EH (cell line): ENCODE measurements at regions not wholly inside any gene's neighbourhood (a gene's known extent, or its start where the extent isn't known, plus 50 kb on each side); places are given as distances from the start of the nearest gene placed in this dataset.

Experiments used
- DNase-seq: peaks from one replicate; pipeline ENCODE4 v3.0.0-alpha.2; 2015; ENCODE audit warnings: low read depth

DNA sequence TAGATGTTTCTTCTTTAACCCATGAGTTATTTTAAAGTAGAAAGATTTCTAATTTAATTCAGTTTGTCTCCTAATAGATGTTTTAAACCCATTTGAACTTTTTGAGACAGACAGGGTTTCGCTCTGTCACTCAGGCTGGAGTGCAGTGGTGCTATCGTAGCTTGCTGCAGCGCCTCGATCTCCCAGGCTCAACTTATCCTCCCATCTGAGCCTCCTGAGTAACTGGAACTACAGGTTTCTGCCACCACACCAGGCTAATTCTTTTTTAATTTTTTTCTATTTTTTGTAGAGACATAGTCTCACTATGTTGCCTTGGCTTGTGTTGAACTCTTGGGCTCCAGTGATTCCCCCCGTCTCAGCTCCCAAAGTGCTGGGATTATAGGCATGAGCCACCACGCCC, 53.0 kb upstream of the RAB18 start:
- no peak for DNase-seq

DNA sequence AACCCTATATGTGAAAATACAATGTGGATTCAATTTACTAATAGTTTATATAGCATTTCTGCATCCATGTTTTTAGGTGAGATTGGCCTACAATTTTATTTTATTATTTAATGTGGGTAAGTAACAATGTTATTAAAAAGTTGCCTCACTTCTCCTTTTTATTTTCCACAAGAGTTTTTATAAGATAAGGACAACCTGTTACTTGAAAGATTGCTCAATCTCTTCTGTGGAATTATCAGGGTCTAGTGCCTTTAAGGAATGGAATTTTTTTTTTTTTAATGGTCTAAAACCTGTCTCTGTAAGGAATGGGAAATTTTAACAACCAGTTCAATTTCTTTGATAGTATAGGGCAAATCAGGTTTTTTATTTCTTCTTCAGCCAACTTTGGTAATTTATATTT, 53.9 kb upstream of the RAB18 start:
- no peak for DNase-seq

DNA sequence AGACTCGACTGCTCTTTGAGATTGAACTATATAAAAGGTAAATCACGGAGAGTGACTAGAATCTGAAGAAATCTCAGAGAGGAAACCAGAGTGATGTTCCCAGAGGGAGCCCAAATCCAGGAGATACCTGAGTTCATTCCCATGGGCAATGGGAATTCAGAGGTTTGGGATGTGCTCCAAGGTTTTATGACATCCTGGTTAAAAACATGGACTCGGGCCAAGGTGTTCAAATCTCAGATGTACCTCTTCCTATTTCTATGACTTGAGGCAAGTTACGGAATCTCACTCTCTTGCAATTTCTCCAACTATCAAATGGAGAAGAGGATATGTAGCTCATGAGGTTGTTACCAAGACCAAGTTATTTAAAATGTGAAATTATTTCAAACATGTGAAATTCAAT, 54.5 kb upstream of the RAB18 start:
- no peak for DNase-seq

DNA sequence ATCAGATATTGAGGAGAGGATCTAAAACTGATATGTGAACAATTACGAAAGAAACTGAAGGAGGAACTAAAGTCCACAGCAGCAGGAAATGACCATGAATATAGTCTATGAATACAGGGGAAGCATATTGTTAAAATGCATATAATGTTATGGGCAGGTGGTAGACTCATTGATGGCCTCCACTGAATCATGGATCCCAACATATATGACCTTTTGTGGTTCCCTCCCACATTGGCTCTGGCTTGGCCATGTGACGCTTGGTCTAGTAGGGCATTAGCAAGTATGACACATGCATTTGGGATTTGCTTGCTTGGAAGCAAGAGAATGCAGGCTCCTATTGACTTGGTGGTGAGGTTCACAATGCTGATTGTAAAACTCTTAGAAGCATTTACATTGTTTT, 55.2 kb upstream of the RAB18 start:
- peak; percentile 67 for DNase-seq

DNA sequence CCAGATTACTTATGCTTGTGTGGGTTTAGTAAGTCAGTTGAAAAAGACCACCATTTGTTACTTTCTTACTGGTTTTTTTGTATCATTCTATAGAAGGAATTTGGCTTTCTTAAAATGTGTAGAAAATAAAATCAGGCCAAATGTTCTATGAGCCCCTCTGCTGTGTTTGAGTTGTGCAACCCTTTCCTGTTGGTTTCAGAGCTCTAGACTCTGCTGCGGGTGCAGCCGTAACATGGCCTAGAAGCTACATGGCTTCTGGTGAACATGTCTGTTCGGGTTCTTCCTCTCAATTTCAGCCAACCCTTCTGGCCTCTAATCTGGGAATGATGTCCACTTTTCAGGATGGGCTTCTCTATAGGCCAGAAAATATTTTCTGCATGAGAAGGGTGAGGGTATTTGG, 56.6 kb upstream of the RAB18 start:
- no peak for DNase-seq

DNA sequence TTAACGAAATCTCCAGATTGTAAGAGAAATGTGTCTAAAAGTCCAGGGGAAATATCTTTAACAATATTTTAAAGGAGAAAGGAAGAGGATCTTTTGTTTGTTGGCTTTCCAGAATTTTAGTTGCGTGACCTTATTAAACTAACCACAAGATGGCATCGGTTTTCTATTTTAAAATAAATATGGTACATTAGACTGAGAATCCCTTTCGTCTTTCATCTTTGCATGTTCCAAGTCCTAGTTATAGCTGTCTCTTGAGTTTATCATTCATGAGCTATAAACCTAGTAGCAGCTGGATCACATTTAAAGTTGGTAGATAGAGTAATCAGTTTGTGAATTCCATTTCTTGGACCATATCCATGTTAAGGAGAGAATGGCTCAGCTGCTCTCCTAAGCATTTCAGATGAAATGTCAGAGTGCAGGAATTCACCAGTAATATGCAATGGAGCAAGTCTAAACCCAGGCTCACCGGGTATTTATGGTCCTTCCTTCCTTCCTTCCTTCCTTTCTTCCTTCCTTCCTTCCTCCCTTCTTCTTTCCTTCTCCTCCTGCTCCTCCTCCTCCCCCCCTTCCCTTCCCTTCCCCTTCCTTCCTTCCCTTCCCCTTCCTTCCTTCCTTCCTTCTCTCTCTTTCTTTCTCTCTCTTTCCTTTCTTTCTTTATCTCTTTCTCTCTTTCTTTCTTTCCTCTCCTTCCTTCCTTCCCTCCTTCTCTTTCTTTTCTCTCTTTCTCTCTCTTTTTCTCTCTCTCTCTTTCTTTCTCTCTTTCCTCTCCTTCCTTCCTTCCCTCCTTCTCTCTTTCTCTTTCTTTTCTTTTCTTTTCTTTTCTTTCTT, 57.8 kb upstream of the RAB18 start:
- DNase-seq = peak; percentile 58

DNA sequence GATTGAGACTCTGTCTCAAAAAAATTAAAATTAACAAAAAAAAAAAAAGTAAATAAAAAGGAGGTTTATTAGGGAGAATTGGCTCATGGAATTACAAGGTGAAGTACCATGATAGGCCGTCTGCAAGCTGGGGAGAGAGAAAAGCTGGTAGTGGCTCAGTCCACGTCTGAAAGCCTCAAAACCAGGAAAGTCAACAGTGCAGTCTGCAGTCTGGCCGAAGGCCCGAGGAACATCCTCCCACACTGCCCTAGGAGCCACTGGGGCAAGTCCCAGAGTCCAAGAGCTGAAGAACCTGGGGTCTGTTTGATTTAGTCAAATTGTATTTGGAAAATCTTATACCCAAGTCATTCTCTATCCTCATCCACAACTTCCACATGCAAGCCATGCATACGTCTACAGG, 59.0 kb upstream of the RAB18 start:
- DNase-seq = no peak

DNA sequence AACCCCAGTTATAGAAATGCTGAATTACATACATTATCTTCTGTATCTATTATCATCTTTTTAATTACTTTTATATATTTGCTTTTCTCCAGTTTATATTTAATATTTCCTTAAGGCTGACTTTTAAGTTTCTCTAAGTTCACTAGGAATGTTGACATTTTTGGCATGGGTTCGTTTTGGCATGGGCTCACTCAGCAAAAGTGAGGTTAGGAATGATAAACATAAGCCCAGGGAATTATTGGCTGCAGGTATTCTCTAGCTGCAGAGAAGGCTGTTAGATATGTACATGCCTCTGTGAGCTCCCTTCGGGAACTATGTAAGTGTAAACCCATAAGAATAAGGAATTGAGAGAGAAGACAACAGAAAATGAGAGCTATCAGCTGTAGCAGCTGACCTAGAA, 63.6 kb upstream of the RAB18 start:
- DNase-seq = no peak

DNA sequence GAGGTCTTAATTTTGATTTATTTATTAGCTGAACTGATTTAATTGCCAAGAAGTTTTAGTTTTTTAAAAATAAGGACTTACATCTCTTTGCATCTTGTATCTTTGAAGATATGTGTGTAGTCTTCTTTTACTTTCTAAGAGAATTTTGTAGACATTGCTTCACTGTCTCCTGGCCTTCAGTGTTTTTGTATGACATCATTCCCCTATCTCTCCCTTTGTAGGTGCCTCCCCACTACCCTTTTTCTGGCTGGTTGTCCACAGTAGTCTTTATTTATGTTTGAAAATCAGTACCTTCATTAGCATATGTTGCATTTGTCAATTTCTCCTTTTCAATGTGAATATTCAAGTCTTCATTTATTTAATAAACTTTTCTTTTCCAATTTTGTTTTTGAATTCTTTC, 64.1 kb upstream of the RAB18 start:
- DNase-seq = no peak

DNA sequence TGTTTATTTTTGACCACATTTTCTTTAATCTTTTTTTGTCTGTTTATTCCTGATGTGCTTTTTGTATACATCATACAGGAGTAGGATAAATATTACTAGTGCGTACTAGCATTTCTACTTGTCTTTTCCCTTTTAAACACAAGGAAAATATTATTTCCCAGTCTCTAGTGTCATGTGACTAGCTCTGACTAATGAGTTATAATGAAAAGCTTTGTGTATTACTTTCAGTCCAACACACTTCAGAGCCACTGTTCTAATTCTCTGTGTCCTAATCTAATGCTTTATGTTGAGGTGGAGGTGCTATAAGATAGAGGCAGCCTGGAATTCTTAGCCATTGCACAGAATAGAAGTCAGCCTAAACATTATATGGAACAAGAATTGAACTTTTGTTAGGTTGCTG, 65.0 kb upstream of the RAB18 start:
- no peak for DNase-seq

DNA sequence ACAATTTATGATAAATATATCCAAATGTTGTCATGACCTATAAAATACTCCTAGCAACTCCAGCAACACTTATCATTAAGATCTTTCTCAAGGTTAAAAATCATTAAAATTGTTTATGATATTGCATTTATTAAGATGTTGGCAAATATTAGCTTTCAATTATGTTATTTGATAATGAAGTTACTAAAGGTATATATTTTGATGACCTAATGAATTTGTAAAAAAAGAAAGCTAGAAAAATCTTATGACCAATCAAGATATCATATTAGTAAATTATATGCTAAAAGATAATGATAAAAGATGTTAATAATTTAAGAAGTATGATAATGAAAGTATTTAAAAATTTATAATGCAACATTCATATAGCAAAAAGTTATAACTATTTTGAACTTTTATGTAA, 66.3 kb upstream of the RAB18 start:
- no peak for DNase-seq

DNA sequence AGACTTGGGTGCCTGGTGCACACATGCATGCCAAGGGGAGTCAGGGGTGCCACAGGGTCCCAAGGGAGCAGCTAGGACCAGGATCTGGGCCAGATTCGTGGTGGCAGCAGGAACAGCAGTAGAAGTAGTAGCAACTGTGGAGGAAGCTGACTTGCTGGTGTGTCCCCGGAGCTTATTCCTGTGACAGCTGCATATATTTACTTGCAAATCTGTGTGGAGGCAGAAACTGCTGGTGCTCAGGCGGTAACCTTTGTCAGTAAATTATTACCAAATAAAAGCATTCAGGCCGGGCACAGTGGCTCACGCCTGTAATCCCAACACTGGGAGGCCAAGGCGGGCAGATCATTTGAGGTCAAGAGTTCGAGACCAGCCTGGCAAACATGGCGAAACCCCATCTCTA, 67.4 kb upstream of the RAB18 start:
- DNase-seq = no peak

DNA sequence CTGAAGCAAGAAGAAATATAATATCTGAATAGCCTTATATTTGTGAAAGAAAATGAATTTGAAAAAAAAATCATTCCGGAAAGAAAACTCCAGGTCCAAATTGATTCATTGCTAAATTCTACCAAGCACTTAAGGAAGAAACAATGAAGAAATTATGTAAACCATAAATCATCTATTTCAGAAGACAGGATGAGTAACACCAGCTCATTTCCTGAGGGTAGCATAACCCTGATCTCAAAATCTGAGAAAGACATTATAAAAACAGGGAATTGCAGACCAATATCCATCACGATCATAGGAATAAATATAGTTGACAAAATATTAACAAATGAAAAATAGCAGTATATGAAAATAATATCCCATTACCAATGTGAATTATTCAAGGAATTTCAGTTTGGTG, 70.1 kb upstream of the RAB18 start:
- no peak for DNase-seq

DNA sequence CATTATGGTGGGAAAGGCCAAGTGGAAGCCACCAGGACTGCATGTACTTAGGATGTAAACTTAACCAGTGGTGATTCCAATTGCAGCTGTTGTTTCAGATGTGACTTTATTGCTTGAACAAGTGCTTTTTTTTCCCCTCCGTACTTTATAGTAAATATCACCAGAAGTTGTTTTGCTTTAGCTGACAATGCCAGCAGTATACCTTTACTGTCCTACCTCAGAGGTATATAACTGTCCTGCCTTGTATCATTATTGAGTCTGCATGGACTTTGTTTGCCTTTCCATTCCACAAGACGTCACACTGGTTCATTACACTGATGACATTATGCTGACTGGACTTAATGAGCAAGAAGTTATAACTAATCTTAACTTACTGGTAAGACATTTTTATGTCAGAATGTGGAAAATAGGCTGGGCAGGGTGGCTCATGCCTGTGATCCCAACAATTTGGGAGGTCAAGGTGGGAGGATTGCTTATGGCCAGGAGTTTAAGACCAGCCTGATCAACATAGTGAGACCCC, 77.1 kb upstream of the RAB18 start:
- DNase-seq = no peak

DNA sequence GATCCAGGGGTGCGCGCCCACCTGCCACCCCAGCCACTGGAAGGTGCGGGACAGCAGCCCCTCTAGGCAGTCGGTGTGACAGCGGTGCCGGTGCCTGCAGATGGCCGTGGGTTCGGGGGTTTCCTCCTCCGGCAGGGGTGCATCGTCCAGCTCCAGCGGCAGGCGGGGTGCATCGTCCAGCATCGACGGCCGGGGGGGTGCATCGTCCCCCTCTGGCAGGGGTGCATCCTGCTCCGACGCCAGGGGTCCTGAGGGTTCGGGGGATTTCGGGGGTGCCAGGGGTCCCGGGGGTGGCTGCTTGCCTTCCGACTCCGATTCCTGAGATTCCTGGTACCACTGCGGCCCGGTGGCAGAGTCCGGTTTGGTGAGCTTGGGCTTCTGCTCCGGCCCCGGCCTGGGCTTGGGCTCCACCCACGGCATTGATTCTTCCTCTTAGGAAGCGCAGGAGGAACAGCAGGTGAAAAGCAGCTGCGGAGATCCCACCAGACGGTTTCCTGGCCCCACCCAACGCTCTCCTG, 90.2 kb upstream of the RAB18 start:
- DNase-seq = no peak

DNA sequence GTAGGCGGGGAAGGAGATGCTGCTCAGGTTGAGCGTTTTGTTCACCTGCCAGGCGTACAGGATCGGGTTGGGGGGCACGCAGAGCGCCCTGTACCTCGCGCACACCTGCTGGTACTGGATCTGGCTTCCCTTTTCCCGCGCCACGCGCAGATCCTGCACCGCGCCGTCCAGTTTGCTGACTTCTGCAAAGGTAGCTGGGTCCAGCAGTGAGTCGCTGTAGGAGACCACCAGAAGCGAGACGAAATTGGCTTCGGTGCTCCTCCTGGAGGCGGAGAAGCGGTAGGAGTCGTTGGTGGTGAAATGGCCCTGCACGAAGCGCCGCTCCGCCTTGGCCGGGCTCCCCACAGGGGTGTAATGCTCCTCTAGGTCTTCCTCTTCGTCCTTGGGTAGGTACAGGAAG, 90.7 kb upstream of the RAB18 start:
- no peak for DNase-seq

DNA sequence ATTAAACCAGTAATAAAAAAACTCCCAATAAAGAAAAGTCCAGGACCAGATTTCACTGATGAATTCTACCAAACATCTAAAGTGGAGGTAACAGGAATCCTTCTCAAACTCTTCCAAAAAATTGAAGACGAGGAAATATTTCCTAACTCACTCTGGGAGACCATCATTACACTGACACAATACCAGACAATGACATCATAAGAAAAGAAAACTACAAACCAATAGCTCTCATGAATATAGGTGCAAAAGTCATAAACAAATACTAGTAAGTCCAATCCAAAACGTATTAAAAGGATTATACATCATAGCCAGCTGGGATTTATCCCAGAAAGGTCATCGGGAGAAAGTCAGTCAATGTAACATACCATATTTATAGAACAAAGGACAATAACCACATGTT, 94.0 kb upstream of the RAB18 start:
- no peak for DNase-seq

DNA sequence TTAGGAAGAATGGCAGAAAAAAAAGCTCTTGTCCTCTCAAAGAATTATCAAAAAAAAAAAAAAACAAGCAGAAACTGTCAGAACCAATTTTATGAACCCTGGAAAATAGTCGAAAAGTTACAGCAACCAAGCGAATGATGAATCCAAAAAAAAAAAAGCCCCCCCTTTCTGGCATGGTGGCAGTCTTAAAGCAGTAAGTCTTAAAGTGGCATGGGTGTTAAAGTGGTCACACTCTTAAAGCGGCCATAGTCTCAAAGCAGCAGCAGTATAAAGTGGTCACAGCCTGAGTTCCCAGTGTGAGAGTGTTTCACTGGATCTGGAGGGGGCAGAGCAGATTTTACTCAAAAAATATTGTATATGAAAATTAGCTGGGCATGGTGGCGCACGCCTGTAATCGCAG, 96.8 kb upstream of the RAB18 start:
- DNase-seq = no peak

DNA sequence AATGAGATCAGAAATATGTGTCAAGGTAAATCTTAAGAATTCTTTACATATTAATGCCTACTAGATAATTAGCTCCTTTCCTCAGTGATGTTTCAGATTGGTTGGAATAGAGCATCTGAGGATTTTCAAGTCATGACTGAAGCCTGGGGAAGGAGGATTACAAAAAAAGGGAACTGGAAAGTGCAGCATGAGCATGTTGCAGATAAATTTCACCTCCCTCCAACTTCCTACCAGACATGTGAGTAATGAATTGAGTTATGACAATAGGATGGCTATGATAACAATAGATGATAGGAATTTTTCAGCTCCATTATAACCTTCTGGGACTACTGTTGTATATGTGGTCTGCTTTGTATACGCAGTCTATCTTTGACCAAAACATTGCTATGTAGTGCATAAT, 104.2 kb upstream of the RAB18 start:
- no peak for DNase-seq

DNA sequence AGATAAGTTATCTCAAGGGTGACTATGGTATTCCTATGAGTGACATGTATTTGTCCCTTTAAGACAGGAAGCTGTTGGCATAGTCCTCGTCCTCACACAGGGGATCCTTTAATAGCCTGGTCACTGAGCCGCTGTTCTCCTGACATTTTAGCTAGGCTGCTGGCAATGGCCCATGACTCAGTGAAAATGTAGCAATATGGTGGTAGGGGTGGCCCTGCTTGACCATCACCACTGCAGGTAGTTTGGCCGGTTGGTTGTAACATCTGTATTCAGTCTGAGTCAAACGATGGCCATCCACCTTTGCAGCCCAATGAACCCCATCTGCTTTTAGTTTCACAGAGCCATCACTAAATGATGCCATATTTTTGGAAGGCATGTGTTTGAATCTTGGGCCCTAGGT, 110.1 kb upstream of the RAB18 start:
- no peak for DNase-seq

DNA sequence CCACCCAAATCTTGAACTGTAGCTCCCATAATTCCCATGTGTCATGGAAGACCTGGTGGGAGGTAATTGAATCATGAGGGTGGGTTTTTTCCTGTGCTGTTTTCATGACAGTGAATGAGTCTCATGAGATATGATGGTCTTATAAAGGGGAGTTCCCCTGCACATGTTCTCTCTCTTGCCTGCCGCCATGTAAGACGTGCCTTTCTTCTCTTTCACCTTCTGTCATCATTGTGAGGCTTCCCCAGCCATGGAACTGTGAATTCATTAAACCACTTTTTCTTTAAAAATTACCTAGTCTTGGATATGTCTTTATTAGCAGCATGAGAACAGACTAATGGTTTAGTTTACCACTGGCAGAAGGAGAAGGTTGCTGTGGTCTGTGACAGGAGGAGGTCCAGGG, 111.5 kb upstream of the RAB18 start:
- DNase-seq = no peak

DNA sequence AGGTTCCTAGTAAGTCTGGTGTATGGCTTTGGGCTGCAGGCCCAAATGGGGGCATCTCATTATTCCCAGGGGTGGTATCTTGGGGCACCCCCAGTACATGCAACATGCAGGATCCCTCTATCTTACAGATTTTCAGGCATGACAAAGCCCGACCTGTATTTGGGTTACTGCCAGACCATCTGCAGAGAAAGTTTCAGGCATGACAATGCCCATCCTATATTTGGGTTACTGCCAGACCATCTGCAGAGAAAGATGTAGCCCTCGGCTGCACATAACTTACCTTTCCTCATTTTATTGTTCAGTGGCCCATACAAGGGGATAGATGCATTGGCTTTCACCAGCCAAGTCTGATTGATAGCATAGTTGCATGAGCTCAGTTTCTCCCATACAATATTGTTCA, 112.2 kb upstream of the RAB18 start:
- no peak for DNase-seq

DNA sequence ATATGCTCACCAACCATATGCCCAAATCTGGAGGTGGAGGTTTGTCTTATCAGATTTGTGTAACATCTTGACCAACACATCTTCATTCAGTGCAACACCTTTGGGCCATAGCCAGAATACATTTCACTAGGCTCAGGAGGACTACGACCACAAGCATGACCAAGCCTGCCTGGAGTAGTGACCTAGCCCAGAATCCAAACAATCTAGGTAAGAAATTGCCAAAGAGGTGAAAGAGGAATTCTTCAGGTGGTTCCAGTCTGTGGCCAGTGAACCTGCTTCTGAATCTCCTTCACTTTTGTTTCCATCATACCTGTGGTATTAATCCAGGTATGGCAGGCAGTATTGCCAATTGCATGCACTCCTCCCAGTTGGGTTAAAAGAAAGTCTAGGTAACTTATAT, 112.8 kb upstream of the RAB18 start:
- DNase-seq = no peak

DNA sequence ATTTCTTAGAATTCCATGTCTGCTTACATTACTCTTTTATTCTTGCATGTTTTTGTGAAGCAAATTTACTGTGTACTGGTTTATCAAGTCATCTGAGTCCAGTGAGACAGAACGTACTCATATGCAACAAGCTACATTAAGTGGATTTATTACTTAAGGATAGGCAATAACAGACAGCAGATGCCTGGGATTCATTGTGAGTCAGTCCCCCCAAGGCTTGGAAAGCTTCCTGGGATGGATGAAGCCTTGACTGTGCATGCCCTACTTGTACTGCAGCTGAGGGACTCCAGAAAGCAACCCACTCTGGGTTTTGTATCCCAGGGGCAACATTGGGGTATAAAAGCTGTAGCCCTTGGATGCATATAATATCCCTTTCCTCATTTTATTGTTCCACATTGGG, 113.4 kb upstream of the RAB18 start:
- peak; percentile 60 for DNase-seq
